ENCODE measurements at regions not wholly inside any gene's neighbourhood (a gene's known extent, or its start where the extent isn't known, plus 50 kb on each side); places are given as distances from the start of the nearest gene placed in this dataset.

DNA sequence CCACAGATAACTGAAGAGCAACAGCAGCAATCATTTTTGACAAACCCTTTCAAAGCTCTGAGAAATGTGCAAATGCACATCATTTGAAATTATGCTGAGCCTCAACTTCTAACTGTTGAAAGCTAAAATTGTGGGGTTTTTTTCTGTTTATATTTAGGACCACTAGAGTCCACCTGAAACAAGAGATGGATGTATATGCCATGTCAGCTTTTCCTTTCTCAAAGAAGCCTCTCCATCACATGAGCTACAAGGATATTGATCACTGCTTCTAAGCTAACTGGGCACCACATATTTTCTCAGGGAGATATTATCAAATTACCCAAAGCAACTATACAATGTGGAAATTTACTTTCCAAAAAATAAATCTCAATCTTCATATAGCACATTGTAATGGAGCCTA, 498.6 kb upstream of the ZNF385D start:
- no peak for ATAC-seq
- Histone ChIP-seq H3K79me2 (ENCODE audit: insufficient read depth, low read length) (no peaks in the 10 kb centered on the region), H4K20me1 (ENCODE audit: insufficient read depth, low read length) (no peaks in the 10 kb centered on the region), H3K27me3 (ENCODE audit: control insufficient read depth in 1 of 2, insufficient read depth in 2 of 2, low read length in 2 of 2) (no peaks in the 10 kb centered on the region), H3K36me3 (replicated peaks in 1 of 2; ENCODE audit: control insufficient read depth in 1 of 2, insufficient read depth in 2 of 2, low read length in 2 of 2) (no peaks in the 10 kb centered on the region), H3K4me3 (replicated peaks in 1 of 3; ENCODE audit: insufficient read depth in 1 of 3, low read depth in 2 of 3, low read length in 3 of 3) (no peak overlapping the region), H2AFZ (ENCODE audit: low read length) (no peak overlapping the region), H3K27ac (ENCODE audit: extremely low read length, insufficient read depth, low read length) (no peak overlapping the region), H3K9ac (ENCODE audit: insufficient read depth, low read depth, low read length) (no peak overlapping the region), H3K4me1 (ENCODE audit: insufficient read depth, low read length) (no peaks in the 10 kb centered on the region), H3K9me3 (ENCODE audit: low read length) (no peaks in the 10 kb centered on the region), H3K4me2 (ENCODE audit: low read depth, low read length) (no peak overlapping the region)
- intact Hi-C loops (cut with micrococcal nuclease; ENCODE audit: unreplicated experiment), result no loop called here
- no peak for DNase-seq (ENCODE audit: low spot score)
- no TSS peak for BruUV-seq (replicated peaks)
- no peak for FAIRE-seq
- ChIA-PET CTCF (ENCODE audit: low intra/inter-chr PET ratio, low total read pairs) (no interaction called here), POLR2A (no interaction called here)
- TF ChIP-seq HOXA9 (CRISPR knock-in tag; IDR thresholded peaks at IDR 0.05; ENCODE audit: borderline replicate concordance), result no peak
- no peak for TF ChIP-seq KLF16 (CRISPR knock-in tag; IDR thresholded peaks at IDR 0.05)
- no peak for TF ChIP-seq ZNF333 (CRISPR knock-in tag; IDR thresholded peaks at IDR 0.05; ENCODE audit: borderline replicate concordance)
- no peak for TF ChIP-seq NFKB2 (CRISPR knock-in tag; IDR thresholded peaks at IDR 0.05; ENCODE audit: borderline replicate concordance)
- TF ChIP-seq, protein P1, sequence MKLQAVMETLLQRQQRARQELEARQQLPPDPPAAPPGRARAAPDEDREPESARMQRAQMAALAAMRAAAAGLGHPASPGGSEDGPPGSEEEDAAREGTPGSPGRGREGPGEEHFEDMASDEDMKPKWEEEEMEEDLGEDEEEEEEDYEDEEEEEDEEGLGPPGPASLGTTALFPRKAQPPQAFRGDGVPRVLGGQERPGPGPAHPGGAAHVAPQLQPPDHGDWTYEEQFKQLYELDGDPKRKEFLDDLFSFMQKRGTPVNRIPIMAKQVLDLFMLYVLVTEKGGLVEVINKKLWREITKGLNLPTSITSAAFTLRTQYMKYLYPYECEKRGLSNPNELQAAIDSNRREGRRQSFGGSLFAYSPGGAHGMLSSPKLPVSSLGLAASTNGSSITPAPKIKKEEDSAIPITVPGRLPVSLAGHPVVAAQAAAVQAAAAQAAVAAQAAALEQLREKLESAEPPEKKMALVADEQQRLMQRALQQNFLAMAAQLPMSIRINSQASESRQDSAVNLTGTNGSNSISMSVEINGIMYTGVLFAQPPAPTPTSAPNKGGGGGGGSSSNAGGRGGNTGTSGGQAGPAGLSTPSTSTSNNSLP (IDR thresholded peaks at IDR 0.05; ENCODE audit: low read depth, low read length), result no peak
- TF ChIP-seq, protein P2, sequence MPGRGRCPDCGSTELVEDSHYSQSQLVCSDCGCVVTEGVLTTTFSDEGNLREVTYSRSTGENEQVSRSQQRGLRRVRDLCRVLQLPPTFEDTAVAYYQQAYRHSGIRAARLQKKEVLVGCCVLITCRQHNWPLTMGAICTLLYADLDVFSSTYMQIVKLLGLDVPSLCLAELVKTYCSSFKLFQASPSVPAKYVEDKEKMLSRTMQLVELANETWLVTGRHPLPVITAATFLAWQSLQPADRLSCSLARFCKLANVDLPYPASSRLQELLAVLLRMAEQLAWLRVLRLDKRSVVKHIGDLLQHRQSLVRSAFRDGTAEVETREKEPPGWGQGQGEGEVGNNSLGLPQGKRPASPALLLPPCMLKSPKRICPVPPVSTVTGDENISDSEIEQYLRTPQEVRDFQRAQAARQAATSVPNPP (CRISPR knock-in tag; IDR thresholded peaks at IDR 0.05), result no peak
- no peak for TF ChIP-seq FLYWCH1 (CRISPR knock-in tag; IDR thresholded peaks at IDR 0.05)
- TF ChIP-seq, protein P3, sequence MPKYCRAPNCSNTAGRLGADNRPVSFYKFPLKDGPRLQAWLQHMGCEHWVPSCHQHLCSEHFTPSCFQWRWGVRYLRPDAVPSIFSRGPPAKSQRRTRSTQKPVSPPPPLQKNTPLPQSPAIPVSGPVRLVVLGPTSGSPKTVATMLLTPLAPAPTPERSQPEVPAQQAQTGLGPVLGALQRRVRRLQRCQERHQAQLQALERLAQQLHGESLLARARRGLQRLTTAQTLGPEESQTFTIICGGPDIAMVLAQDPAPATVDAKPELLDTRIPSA (CRISPR knock-in tag; IDR thresholded peaks at IDR 0.05; ENCODE audit: borderline replicate concordance), result no peak
- TF ChIP-seq ZNF30 (CRISPR knock-in tag; IDR thresholded peaks at IDR 0.05), result no peak
- TF ChIP-seq MAFF (IDR thresholded peaks at IDR 0.05; ENCODE audit: low read depth, low read length), result peak; percentile 60
- peak; percentile 59 to 75; a peak in 3 of 4 replicates for TF ChIP-seq MAFK (conservative IDR thresholded peaks at IDR 0.05 in 1 of 2, IDR thresholded peaks at IDR 0.05 in 1 of 2; ENCODE audit: low read length in 2 of 2)
- in situ Hi-C loops (cut with HindIII; ENCODE audit: extremely low pct_ligation_motif_present, low pct_unique_long_range_greater_than_20kb), result no loop called here

Measured in HepG2 (cell line).